ENCODE measurements at regions not wholly inside any gene's neighbourhood (a gene's known extent, or its start where the extent isn't known, plus 50 kb on each side); places are given as distances from the start of the nearest gene placed in this dataset.
A peak's percentile ranks its signal among the peaks of the same experiment; 100 is the strongest.

GRCh38 chr12:124517260-124518050 is 50.0 kb downstream of the NCOR2 start:
- Histone ChIP-seq H3K4me1 (peaks cover 93 to 100% (median 96%) of the 10 kb centered on the region in 4 donors), H3K36me3 (peaks cover 0 to 15% (median 3%) of the 10 kb centered on the region in 4 donors), H3K27me3 (no peaks in the 10 kb centered on the region), H3K4me3 (peak overlapping the region; percentile 55 to 60 (median 58)), H3K9me3 (no peaks in the 10 kb centered on the region), H3K27ac (replicated peaks in 1 of 4) (peak overlapping the region; percentile 96 to 98 (median 97))
- no peak for DNase-seq (ENCODE audit: extremely low spot score)
- TF ChIP-seq POLR2AphosphoS5 (IDR thresholded peaks at IDR 0.05) (peak; percentile 68 to 69), POLR2A (IDR thresholded peaks at IDR 0.05; ENCODE audit: low read depth) (no peak), EP300 (IDR thresholded peaks at IDR 0.05) (no peak), CTCF (IDR thresholded peaks at IDR 0.05) (no peak)
- intact Hi-C loops (cut with DNase I): loop anchor here (5.0 to 10.0 kb wide), 2 partner anchors 95 to 247 kb away; no protein-coding TSS in a partner anchor
- 12% methylated on average over 27 of the region's 47 CpGs for WGBS

GRCh38 chr12:124516850-124517249 is 50.6 kb downstream of the NCOR2 start:
- intact Hi-C loops (cut with DNase I): loop anchor here (5.0 to 10.0 kb wide), 2 partner anchors 95 to 248 kb away; no protein-coding TSS in a partner anchor
- TF ChIP-seq CTCF (IDR thresholded peaks at IDR 0.05): no peak
- TF ChIP-seq EP300 (IDR thresholded peaks at IDR 0.05): no peak
- TF ChIP-seq POLR2AphosphoS5 (IDR thresholded peaks at IDR 0.05): no peak
- no peak for TF ChIP-seq POLR2A (IDR thresholded peaks at IDR 0.05; ENCODE audit: low read depth)

GRCh38 chr12:124515981-124516380 is 51.4 kb downstream of the NCOR2 start:
- Histone ChIP-seq H3K9me3 (no peaks in the 10 kb centered on the region), H3K27ac (replicated peaks in 1 of 4) (peak overlapping the region; percentile 96 to 98 (median 97)), H3K4me3 (peak overlapping the region in 3 of 4 donors; percentile 55 to 60 (median 58)), H3K36me3 (peaks cover 0 to 11% (median 0%) of the 10 kb centered on the region in 4 donors), H3K4me1 (peaks cover 91 to 100% (median 99%) of the 10 kb centered on the region in 4 donors), H3K27me3 (no peaks in the 10 kb centered on the region)
- WGBS: 57% methylated on average over 3 of the region's 15 CpGs
- TF ChIP-seq CTCF (IDR thresholded peaks at IDR 0.05) (no peak), POLR2AphosphoS5 (IDR thresholded peaks at IDR 0.05) (no peak), EP300 (IDR thresholded peaks at IDR 0.05) (no peak), POLR2A (IDR thresholded peaks at IDR 0.05; ENCODE audit: low read depth) (no peak)
- no peak for DNase-seq (ENCODE audit: extremely low spot score)
- intact Hi-C loops (cut with DNase I): loop anchor here (5.0 to 10.0 kb wide), 2 partner anchors 94 to 249 kb away; no protein-coding TSS in a partner anchor

More at GRCh38 chr12:124516850-124517249, 50.6 kb downstream of the NCOR2 start:
- H3K9me3 ChIP-seq: no peaks in the 10 kb centered on the region
- peaks cover 93 to 100% (median 99%) of the 10 kb centered on the region in 4 donors for H3K4me1 ChIP-seq
- no peaks in the 10 kb centered on the region for H3K27me3 ChIP-seq
- peak overlapping the region; percentile 55 to 60 (median 58) for H3K4me3 ChIP-seq
- WGBS: no CpG with 5 or more reads among the region's 6 CpGs
- peak overlapping the region; percentile 96 to 98 (median 97) for H3K27ac ChIP-seq (replicated peaks in 1 of 4)
- DNase-seq (ENCODE audit: extremely low spot score): no peak
- peaks cover 0 to 10% (median 2%) of the 10 kb centered on the region in 4 donors for H3K36me3 ChIP-seq

GRCh38 chr12:124514996-124515932 is 52.1 kb downstream of the NCOR2 start:
- no peaks in the 10 kb centered on the region for H3K27me3 ChIP-seq
- peaks cover 91 to 100% (median 99%) of the 10 kb centered on the region in 4 donors for H3K4me1 ChIP-seq
- peaks cover 0 to 11% (median 0%) of the 10 kb centered on the region in 4 donors for H3K36me3 ChIP-seq
- DNase-seq (ENCODE audit: extremely low spot score): no peak
- 82% methylated on average over 19 of the region's 19 CpGs for WGBS
- TF ChIP-seq POLR2A (IDR thresholded peaks at IDR 0.05; ENCODE audit: low read depth): no peak
- no peak for TF ChIP-seq POLR2AphosphoS5 (IDR thresholded peaks at IDR 0.05)
- TF ChIP-seq EP300 (IDR thresholded peaks at IDR 0.05): no peak
- no peak for TF ChIP-seq CTCF (IDR thresholded peaks at IDR 0.05)
- no peak overlapping the region for H3K4me3 ChIP-seq
- intact Hi-C loops (cut with DNase I): loop anchor here (5.0 to 10.0 kb wide), 3 partner anchors 93 to 250 kb away; no protein-coding TSS in a partner anchor
- H3K9me3 ChIP-seq: no peaks in the 10 kb centered on the region
- H3K27ac ChIP-seq (replicated peaks in 1 of 4): peak overlapping the region; percentile 96 to 98 (median 97)
